Panc1 (cell line): ENCODE measurements at regions not wholly inside any gene's neighbourhood (a gene's known extent, or its start where the extent isn't known, plus 50 kb on each side); places are given as distances from the start of the nearest gene placed in this dataset.

Source experiments
- POLR2AphosphoS5 ChIP-seq: IDR thresholded peaks from 2 replicates; pipeline ENCODE4 v1.6.1; 2012; ENCODE audit warnings: mild to moderate bottlenecking, low read depth, low read length, moderate library complexity
- REST ChIP-seq, 2 experiments: IDR thresholded peaks; 2 replicates each; pipeline ENCODE4 v1.6.1; 2011 to 2012; ENCODE audit warnings: low read depth in 2 of 2, control low read depth in 1 of 2, low read length in 1 of 2, mild to moderate bottlenecking in 1 of 2, moderate library complexity in 1 of 2; ENCODE audit not compliant: insufficient read depth in 1 of 2
- SIN3A ChIP-seq: IDR thresholded peaks from 2 replicates; pipeline ENCODE4 v1.6.1; 2012; ENCODE audit warnings: low read depth, mild to moderate bottlenecking, low read length, moderate library complexity, borderline replicate concordance; ENCODE audit not compliant: insufficient read depth
- TCF7L2 ChIP-seq: IDR thresholded peaks from 2 replicates; pipeline ENCODE4 v1.6.1; 2011; ENCODE audit warnings: mild to moderate bottlenecking, low read depth, low read length, inconsistent platforms
- TF ChIP-seq, protein P1 (sequence below): fragments of 450-650 bp; IDR thresholded peaks from 2 replicates; pipeline ENCODE4 v1.5.1; 2017; ENCODE audit warnings: mild to moderate bottlenecking

DNA sequence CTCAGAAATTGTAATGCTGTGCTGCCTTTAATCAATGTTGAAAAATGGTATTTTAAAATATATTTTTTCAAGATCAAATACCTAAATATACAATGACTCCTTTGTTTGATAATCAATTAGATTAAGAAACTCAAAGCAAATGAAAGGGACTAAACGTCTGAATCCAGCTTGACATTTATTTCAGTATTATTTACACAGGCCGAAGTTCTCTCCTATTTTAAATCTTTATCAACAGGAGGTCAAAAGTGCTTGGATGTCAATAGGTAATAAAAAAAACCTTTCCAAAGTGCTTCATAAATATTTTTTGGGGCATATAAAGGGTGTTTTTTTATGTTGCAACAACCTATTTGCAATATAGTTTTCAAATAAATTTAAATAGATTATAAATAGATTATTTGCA lies 1201.7 kb upstream of the SLC39A10 start:
- TF ChIP-seq, protein P1, sequence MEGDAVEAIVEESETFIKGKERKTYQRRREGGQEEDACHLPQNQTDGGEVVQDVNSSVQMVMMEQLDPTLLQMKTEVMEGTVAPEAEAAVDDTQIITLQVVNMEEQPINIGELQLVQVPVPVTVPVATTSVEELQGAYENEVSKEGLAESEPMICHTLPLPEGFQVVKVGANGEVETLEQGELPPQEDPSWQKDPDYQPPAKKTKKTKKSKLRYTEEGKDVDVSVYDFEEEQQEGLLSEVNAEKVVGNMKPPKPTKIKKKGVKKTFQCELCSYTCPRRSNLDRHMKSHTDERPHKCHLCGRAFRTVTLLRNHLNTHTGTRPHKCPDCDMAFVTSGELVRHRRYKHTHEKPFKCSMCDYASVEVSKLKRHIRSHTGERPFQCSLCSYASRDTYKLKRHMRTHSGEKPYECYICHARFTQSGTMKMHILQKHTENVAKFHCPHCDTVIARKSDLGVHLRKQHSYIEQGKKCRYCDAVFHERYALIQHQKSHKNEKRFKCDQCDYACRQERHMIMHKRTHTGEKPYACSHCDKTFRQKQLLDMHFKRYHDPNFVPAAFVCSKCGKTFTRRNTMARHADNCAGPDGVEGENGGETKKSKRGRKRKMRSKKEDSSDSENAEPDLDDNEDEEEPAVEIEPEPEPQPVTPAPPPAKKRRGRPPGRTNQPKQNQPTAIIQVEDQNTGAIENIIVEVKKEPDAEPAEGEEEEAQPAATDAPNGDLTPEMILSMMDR: no peak
- TF ChIP-seq REST (IDR thresholded peaks at IDR 0.05; ENCODE audit: insufficient read depth in 1 of 2, low read depth in 2 of 2, low read length in 1 of 2) (no peak), TCF7L2 (no peak), SIN3A (no peak), POLR2AphosphoS5 (no peak)
